Mesodermal cell (in vitro differentiated cells): ENCODE measurements at regions not wholly inside any gene's neighbourhood (a gene's known extent, or its start where the extent isn't known, plus 50 kb on each side); places are given as distances from the start of the nearest gene placed in this dataset.

Source experiments
- H3K27ac ChIP-seq: 2 replicates; pipeline ENCODE4 v1.7.0; 2013; ENCODE audit warnings: mild to moderate bottlenecking, low read depth, low read length, moderate library complexity; ENCODE audit not compliant: severe bottlenecking
- H3K36me3 ChIP-seq: 2 replicates; pipeline ENCODE4 v1.7.1; 2013; ENCODE audit warnings: mild to moderate bottlenecking, low read length, moderate library complexity; ENCODE audit not compliant: control insufficient read depth, insufficient read depth
- H3K4me1 ChIP-seq: one replicate; pipeline ENCODE4 v1.7.1; 2013; ENCODE audit warnings: mild to moderate bottlenecking, low read length; ENCODE audit not compliant: insufficient read depth, control insufficient read depth, poor library complexity, severe bottlenecking
- H3K4me3 ChIP-seq: 2 replicates; pipeline ENCODE4 v1.7.0; 2013; ENCODE audit warnings: low read length, control low read depth, mild to moderate bottlenecking; ENCODE audit not compliant: insufficient read depth, poor library complexity, severe bottlenecking; ENCODE audit errors: extremely low read depth
- H3K9me3 ChIP-seq: 2 replicates; pipeline ENCODE4 v1.7.1; 2013; ENCODE audit warnings: mild to moderate bottlenecking, low read length, moderate library complexity; ENCODE audit not compliant: control insufficient read depth
- WGBS, 2 experiments: methylation state at CpG; one replicate each; pipeline ENCODE4 v1.1.5; 2013; ENCODE audit warnings: missing lambda C conversion rate in 2 of 2; ENCODE audit not compliant: insufficient coverage in 2 of 2; 5-methylcytosine and 5-hydroxymethylcytosine counted together

DNA sequence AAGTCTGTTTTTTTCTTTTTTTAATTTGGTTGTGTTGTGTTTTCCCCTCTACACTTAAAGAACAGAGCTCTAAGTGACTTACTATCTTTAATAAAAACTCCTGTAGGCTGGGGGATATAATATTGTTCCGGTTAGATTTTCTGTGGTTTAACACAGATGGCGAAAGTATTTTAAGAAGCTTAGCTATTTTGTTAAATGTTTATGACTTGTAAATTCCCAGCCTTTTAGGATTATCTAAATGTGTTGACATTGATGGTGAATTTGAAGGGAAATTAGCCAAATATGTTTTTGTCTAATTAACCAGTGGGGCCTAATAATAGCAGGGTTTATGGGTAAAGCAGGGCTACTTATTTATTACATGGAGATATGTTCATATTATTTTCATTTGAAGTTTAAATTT lies 538.5 kb downstream of the INHBA start:
- peaks cover 7% of the 10 kb centered on the region for H3K4me1 ChIP-seq
- peaks cover 3% of the 10 kb centered on the region for H3K9me3 ChIP-seq
- H3K27ac ChIP-seq, result no peak overlapping the region
- H3K36me3 ChIP-seq, result no peaks in the 10 kb centered on the region
- WGBS, 2 experiments, result 75 to 83% methylated on average over 2 of the region's 2 CpGs
- H3K4me3 ChIP-seq, result no peak overlapping the region

- no peak overlapping the region for H3K27ac ChIP-seq
- H3K9me3 ChIP-seq, result peaks cover 3% of the 10 kb centered on the region
- H3K36me3 ChIP-seq, result no peaks in the 10 kb centered on the region
- H3K4me3 ChIP-seq, result no peak overlapping the region
- peaks cover 7% of the 10 kb centered on the region for H3K4me1 ChIP-seq
- 51 to 64% methylated on average over 2 to 3 of the region's 3 CpGs for WGBS, 2 experiments
Measured at GRCh38 chr7:41163991-41164390, 538.9 kb downstream of the INHBA start.

DNA sequence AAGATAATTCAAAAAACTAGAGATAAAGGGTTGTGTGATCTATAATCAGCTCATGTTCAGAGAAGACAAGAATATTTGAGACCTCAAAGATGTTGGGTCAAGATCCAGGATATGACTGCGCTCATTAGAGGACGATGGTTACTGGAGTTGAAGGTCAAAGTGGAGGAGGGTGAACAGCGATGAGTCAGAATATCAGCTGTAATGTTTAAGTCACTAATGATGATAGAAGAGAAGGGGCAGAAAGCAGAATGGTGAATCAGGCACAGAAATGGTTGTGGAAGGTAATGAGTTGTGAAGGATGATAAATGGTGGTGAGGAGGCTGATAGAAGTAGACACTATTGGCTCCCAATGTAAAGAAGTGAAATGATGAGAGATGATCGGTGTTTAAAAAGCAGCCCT lies 540.3 kb downstream of the INHBA start:
- Histone ChIP-seq H3K9me3 (peaks cover 3% of the 10 kb centered on the region), H3K4me1 (peaks cover 7% of the 10 kb centered on the region), H3K4me3 (no peak overlapping the region), H3K36me3 (no peaks in the 10 kb centered on the region), H3K27ac (no peak overlapping the region)
- 94 to 100% methylated on average over 4 of the region's 4 CpGs for WGBS, 2 experiments

GRCh38 chr7:41161041-41161587 lies 541.8 kb downstream of the INHBA start:
- WGBS, 2 experiments, result 92% methylated on average over 3 to 4 of the region's 4 CpGs
- no peak overlapping the region for H3K27ac ChIP-seq

GRCh38 chr7:41156268-41156667 lies 546.6 kb downstream of the INHBA start:
- Histone ChIP-seq H3K4me3 (no peak overlapping the region), H3K4me1 (no peaks in the 10 kb centered on the region), H3K27ac (no peak overlapping the region), H3K9me3 (peaks cover 3% of the 10 kb centered on the region), H3K36me3 (no peaks in the 10 kb centered on the region)
- 86% methylated on average over 1 of the region's 2 CpGs; no CpG with 5 or more reads in 1 of the 2 experiments for WGBS, 2 experiments

More at GRCh38 chr7:41161041-41161587, 541.8 kb downstream of the INHBA start:
- no peaks in the 10 kb centered on the region for H3K36me3 ChIP-seq
- H3K4me3 ChIP-seq, result no peak overlapping the region
- peaks cover 7% of the 10 kb centered on the region for H3K4me1 ChIP-seq
- peaks cover 3% of the 10 kb centered on the region for H3K9me3 ChIP-seq

DNA sequence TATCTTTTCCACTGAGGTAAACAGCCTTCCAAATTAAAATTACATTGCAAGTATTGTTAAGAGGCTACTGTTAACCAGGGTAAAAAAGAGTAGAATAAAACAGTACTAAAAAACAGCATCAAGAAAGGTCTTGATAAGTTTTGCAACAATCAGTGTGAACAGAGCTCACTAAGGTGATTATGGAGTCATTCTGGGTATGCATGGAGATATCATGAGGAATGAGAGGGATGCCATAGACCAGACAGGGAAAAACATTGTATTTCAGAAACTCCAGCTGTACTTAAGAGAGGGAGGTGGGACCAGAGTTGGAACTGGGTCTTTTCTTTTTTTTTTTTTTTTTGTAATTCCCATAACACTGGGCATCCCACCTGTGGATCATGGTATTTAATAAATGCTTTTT lies 549.6 kb downstream of the INHBA start:
- H3K4me1 ChIP-seq, result no peaks in the 10 kb centered on the region
- H3K4me3 ChIP-seq, result no peak overlapping the region
- H3K27ac ChIP-seq, result no peak overlapping the region
- no peaks in the 10 kb centered on the region for H3K9me3 ChIP-seq
- no peaks in the 10 kb centered on the region for H3K36me3 ChIP-seq

DNA sequence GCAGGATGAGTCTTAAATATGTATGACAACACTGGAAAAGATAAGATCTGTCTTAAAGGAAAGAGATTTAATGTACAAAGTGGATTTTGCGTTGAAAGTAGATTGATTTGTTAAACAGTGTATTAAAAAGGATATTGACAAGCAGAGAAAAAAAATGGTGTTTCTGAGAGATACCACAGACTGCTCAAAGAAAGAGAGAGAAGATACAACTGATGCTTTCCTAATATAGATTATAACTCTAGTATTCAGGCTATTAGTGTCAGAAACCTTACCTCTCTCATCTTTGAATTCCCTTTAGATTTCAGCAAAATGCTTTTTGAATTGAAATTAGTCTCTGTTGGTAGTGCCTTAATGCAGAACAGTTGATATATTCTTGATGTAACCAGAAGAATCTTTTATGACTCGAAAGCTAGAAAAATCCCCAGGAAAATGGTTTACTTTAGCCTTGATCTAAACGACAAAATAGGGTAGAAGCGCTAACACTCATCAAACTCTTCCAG lies 550.7 kb downstream of the INHBA start:
- Histone ChIP-seq H3K36me3 (no peaks in the 10 kb centered on the region), H3K4me1 (no peaks in the 10 kb centered on the region), H3K9me3 (no peaks in the 10 kb centered on the region), H3K4me3 (no peak overlapping the region), H3K27ac (no peak overlapping the region)
- 88 to 100% methylated on average over 1 to 2 of the region's 4 CpGs for WGBS, 2 experiments

DNA sequence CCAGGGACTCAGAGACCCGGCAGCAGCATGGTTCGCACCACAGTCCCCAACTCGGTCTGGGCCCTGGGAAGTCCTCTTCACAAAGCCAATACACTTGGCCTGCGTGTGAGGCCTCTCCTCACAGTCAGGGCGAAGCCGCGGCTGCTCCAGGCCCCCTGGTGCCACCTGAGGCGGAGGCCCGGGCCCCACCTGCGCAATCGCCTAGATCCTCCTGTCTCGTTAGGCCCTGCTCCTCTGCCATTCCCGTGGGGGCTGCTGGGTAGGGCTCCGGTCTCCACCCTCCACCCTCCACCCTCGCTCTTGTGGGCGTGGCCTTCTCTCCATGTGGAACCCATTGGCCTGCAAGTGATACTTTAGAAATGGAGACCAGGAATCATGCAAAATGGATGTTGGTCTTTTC lies 553.3 kb downstream of the INHBA start:
- Histone ChIP-seq H3K9me3 (no peaks in the 10 kb centered on the region), H3K36me3 (no peaks in the 10 kb centered on the region), H3K27ac (no peak overlapping the region), H3K4me1 (no peaks in the 10 kb centered on the region), H3K4me3 (no peak overlapping the region)
- WGBS, 2 experiments, result 91 to 92% methylated on average over 16 of the region's 16 CpGs

- no peaks in the 10 kb centered on the region for H3K36me3 ChIP-seq
- no peak overlapping the region for H3K27ac ChIP-seq
- no peaks in the 10 kb centered on the region for H3K4me1 ChIP-seq
- H3K4me3 ChIP-seq, result no peak overlapping the region
- H3K9me3 ChIP-seq, result no peaks in the 10 kb centered on the region
- no CpG with 5 or more reads among the region's 1 CpG for WGBS, 2 experiments
Measured at GRCh38 chr7:41148521-41148951, 554.4 kb downstream of the INHBA start.

DNA sequence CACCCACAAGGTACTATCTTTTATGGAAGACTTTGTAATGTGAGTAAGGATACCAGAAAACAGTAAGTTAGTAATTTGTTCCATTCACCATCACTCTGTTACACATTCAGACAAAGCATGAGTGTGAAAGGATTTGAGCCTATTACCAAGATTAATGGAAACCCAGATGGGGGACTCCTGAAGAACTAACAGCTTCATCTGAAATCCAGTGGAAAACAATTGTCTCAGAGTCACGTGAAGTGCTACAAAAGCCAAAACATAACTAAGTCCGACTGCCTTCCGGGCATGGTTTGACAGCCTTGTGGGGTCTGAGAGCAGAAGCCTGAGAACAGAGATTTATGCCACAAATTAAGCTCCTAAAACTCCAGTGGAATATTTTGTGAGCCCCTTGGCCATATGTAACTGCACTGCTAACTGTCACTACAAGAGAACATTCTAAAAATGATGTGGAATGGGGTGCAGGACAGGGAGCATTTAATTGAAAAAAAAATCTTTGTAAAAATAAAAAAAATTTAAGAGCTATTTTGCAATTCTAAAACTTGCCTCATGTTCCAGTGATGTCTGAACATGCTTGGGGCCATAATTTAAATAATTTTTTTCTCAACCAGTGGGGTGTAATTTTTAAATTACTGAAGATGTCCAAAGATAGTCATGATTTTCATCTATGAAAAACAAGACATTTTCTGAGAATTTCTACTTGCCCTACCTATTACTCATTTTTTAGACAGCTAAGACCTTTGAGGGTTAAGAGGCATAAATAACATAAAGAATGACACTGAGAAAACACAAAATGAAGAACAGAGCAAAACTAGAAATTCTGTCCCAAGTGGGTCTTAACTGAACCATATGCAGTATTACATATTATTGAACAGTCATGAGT lies 555.0 kb downstream of the INHBA start:
- no peaks in the 10 kb centered on the region for H3K36me3 ChIP-seq
- WGBS, 2 experiments, result 100% methylated on average over 3 of the region's 3 CpGs
- no peak overlapping the region for H3K27ac ChIP-seq
- H3K9me3 ChIP-seq, result no peaks in the 10 kb centered on the region
- H3K4me3 ChIP-seq, result no peak overlapping the region
- no peaks in the 10 kb centered on the region for H3K4me1 ChIP-seq

- H3K9me3 ChIP-seq, result no peaks in the 10 kb centered on the region
- WGBS, 2 experiments, result no CpG with 5 or more reads among the region's 3 CpGs
- no peak overlapping the region for H3K27ac ChIP-seq
- H3K36me3 ChIP-seq, result no peaks in the 10 kb centered on the region
- H3K4me3 ChIP-seq, result no peak overlapping the region
- no peaks in the 10 kb centered on the region for H3K4me1 ChIP-seq
Measured at GRCh38 chr7:41146429-41146828, 556.5 kb downstream of the INHBA start.
